Activated CD4-positive, alpha-beta memory T cell treated with anti-CD3 and anti-CD28 coated beads for 36 hours (primary cell): ENCODE measurements at regions not wholly inside any gene's neighbourhood (a gene's known extent, or its start where the extent isn't known, plus 50 kb on each side); places are given as distances from the start of the nearest gene placed in this dataset.
A peak's percentile ranks its signal among the peaks of the same experiment; 100 is the strongest.

Experiments used
- CTCF ChIA-PET: fragments of 350-600 bp; sonication (Branson Sonifier 250); formaldehyde crosslinking; loops from one replicate; lab custom pipeline; 2021; ENCODE audit warnings: antibody characterized with exemption, inconsistent platforms; lab: Charles Lee
- POLR2A ChIA-PET: fragments of 350-600 bp; sonication (Branson Sonifier 250); formaldehyde crosslinking; loops from one replicate; lab custom pipeline; 2021; ENCODE audit warnings: antibody characterized with exemption; lab: Charles Lee
- DNase-seq: peaks from one replicate; pipeline ENCODE4 v3.0.0-alpha.2; 2020
- H3K27ac Mint-ChIP-seq: one replicate; pipeline ENCODE4 v1.8.0; 2021; ENCODE audit warnings: mixed read lengths
- H3K27me3 Mint-ChIP-seq: one replicate; pipeline ENCODE4 v1.8.0; 2021; ENCODE audit warnings: mixed read lengths
- H3K36me3 Mint-ChIP-seq: one replicate; pipeline ENCODE4 v1.8.0; 2021; ENCODE audit warnings: mixed read lengths
- H3K4me1 Mint-ChIP-seq: one replicate; pipeline ENCODE4 v1.8.0; 2021; ENCODE audit warnings: low read depth, mixed read lengths
- H3K4me3 Mint-ChIP-seq: one replicate; pipeline ENCODE4 v1.8.0; 2021; ENCODE audit warnings: mild to moderate bottlenecking, mixed read lengths
- H3K9me3 Mint-ChIP-seq: one replicate; pipeline ENCODE4 v1.8.0; 2021; ENCODE audit warnings: mixed read lengths
- intact Hi-C: fragments of 100-400 bp; cut with micrococcal nuclease; formaldehyde crosslinking; loops from one replicate; pipeline ENCODE4 v1.15.1; 2023

DNA sequence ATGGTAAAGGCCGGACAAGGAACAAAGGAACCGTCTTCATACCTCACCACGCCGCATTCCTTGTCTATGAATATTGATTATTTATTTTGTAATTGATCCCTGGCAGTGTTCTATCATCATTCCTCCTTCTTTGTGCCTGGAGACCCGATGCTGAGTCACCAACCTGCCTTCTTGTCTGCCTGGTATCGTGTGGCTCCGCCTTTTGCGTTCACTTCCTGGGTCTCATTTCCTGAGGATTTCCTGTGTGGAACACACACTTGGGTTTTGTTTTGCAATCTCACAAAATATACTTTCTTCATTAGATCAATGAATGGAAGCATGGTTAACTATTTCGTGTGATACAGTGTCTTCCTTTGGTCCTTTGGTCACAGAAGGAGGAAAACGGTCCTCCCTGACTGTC is 95.5 kb upstream of the SNTG2 start:
- ChIA-PET CTCF (interaction anchor here (0.6 to 0.8 kb wide), 2 partner anchors 690 to 696 kb away, joined by 3 to 4 read pairs; no protein-coding TSS in a partner anchor), POLR2A (no interaction called here)
- Mint-ChIP-seq H3K36me3 (no peaks in the 10 kb centered on the region), H3K4me3 (peak overlapping the region; percentile 23), H3K27me3 (no peaks in the 10 kb centered on the region), H3K9me3 (no peaks in the 10 kb centered on the region), H3K4me1 (peaks cover 22% of the 10 kb centered on the region), H3K27ac (peak overlapping the region; percentile 36)
- intact Hi-C loops = loop anchor here (2.0 to 10.0 kb wide), 2 partner anchors 140 to 282 kb away; no protein-coding TSS in a partner anchor
- DNase-seq = peak; percentile 21

DNA sequence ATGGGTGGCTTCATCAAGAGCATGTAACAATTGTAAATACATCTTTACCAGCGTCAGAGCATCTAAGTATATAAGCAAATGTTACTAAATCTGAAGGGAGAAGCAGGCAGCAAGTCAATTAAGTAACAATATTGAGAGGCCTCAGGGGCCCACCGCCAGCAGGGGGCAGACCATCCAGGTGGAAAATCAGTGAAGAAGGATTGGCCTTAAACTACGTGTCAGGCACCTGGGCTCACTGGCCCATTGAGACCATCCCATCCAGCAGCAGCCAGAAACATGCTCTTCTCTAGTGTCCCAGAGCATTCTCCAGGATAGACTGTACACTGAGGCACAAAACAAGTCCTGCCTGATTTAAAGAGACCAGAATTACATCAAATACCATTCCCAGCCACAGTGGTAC is 96.2 kb upstream of the SNTG2 start:
- Mint-ChIP-seq H3K36me3 (no peaks in the 10 kb centered on the region), H3K27me3 (no peaks in the 10 kb centered on the region), H3K9me3 (no peaks in the 10 kb centered on the region), H3K4me1 (peaks cover 22% of the 10 kb centered on the region), H3K27ac (peak overlapping the region; percentile 43), H3K4me3 (no peak overlapping the region)
- intact Hi-C loops = loop anchor here (1.0 to 10.0 kb wide), 4 partner anchors 140 to 697 kb away; no protein-coding TSS in a partner anchor
- ChIA-PET CTCF (interaction anchor here (0.6 to 1.9 kb wide), 3 partner anchors 691 to 697 kb away, joined by 3 to 9 read pairs (median 4); no protein-coding TSS in a partner anchor), POLR2A (no interaction called here)
- peak; percentile 72 for DNase-seq

DNA sequence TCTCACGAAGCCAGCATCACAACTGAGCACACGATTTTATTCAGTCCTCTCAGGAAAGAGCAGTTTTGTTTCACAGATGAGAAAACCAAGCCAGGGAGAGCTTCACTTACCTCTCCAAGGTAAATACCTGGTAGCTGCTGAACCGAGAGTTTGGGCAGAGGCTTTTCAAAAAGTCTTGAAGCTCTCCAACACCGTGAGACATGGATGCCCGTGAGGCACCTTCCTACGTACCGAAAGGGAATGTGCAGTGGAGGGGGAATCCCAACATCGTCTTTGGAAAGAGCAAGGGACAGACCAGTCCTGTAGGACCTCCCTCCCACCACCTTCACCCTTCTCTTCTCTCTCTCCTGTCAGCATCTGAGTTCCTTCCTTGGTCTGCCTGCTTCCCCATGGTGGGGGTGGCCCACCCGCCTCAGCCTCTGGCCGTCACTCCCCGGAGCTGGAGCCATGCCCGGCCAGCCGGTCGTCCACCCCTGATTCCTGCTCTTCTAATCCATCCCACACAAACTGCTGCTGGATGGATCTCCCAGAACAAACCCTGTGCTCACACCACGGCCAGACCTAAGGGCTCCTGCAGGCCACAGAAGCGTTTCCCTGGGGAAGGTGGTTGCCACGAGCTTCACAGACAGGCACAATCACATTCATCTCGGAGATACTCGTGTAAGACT is 97.3 kb upstream of the SNTG2 start:
- no peak overlapping the region for H3K4me3 Mint-ChIP-seq
- H3K4me1 Mint-ChIP-seq = peaks cover 22% of the 10 kb centered on the region
- no peaks in the 10 kb centered on the region for H3K9me3 Mint-ChIP-seq
- ChIA-PET CTCF (interaction anchor here (1.0 to 1.9 kb wide), 4 partner anchors 691 to 733 kb away, joined by 3 to 9 read pairs (median 4); no protein-coding TSS in a partner anchor), POLR2A (no interaction called here)
- DNase-seq = no peak
- H3K27ac Mint-ChIP-seq = no peak overlapping the region
- H3K36me3 Mint-ChIP-seq = no peaks in the 10 kb centered on the region
- H3K27me3 Mint-ChIP-seq = no peaks in the 10 kb centered on the region
- intact Hi-C loops = loop anchor here (10.0 kb wide), 1 partner anchor 139 kb away; no protein-coding TSS in a partner anchor

DNA sequence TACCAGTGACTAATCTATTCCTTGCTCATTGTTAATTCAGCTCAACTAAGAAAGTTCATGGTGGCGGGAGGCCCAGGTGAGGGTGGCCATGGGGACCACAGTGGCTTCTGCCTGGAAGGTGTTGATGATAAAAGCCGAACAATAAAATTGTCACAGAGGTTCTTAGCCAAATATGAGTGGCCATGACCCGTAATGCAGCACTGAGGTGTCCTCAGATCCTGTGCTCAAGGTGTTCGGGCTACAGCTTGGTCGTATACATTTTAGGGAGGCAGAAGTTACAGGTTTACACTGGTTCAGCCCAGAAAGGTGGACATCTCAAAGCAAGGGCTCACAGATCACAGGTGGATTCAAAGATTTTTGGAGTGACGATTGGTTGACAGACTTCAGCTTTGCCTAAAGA is 98.5 kb upstream of the SNTG2 start:
- no peak overlapping the region for H3K27ac Mint-ChIP-seq
- no peak for DNase-seq
- peaks cover 22% of the 10 kb centered on the region for H3K4me1 Mint-ChIP-seq
- no peaks in the 10 kb centered on the region for H3K36me3 Mint-ChIP-seq
- intact Hi-C loops = loop anchor here (10.0 kb wide), 1 partner anchor 137 kb away; no protein-coding TSS in a partner anchor
- H3K9me3 Mint-ChIP-seq = no peaks in the 10 kb centered on the region
- CTCF ChIA-PET = interaction anchor here (1.2 kb wide), 1 partner anchor 693 kb away, joined by 3 read pairs; no protein-coding TSS in a partner anchor
- no peaks in the 10 kb centered on the region for H3K27me3 Mint-ChIP-seq
- POLR2A ChIA-PET = no interaction called here
- H3K4me3 Mint-ChIP-seq = no peak overlapping the region

DNA sequence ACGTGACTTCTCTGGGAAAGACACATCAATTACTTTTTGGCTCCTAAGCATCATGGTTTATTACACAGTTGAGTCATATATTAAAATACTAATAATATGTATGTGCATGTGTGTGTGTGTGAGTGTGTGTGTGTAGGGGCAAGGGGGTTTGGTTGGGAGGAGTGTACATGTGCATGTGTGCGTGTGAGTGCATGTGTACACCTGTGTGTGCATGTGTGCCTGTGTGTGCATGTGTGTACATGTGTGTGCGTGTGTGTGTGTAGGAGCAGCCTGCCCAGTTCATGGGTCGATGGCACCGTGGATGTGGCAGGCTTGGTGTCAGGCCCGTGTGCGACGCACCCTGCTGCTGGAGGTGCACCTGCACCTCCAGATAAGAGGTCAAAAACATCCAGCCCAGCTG is 99.0 kb upstream of the SNTG2 start:
- CTCF ChIA-PET = no interaction called here
- H3K27ac Mint-ChIP-seq = no peak overlapping the region
- no peaks in the 10 kb centered on the region for H3K9me3 Mint-ChIP-seq
- no peak for DNase-seq
- POLR2A ChIA-PET = no interaction called here
- intact Hi-C loops = loop anchor here (10.0 kb wide), 1 partner anchor 137 kb away; no protein-coding TSS in a partner anchor
- no peak overlapping the region for H3K4me3 Mint-ChIP-seq
- no peaks in the 10 kb centered on the region for H3K36me3 Mint-ChIP-seq
- peaks cover 22% of the 10 kb centered on the region for H3K4me1 Mint-ChIP-seq
- no peaks in the 10 kb centered on the region for H3K27me3 Mint-ChIP-seq

DNA sequence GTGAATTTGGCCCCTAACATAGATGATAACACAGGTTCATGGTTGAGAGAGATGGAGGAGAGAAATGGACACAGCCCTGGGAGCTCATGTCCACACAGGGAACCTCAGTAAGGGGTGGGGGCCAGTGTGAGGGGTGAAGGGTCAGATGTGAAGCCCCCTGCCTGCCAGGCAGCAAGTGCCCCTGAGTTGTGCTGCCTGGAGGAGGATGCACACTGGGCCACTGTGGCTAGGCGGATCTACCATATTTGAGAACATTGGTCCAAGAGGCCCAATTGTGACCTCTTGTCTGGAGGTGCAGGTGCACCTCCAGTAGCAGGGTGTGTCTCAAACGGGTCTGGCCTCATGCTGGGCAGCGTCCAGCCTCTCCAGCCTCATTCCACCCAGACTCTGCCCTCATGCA is 99.6 kb upstream of the SNTG2 start:
- ChIA-PET POLR2A (no interaction called here), CTCF (no interaction called here)
- Mint-ChIP-seq H3K9me3 (no peaks in the 10 kb centered on the region), H3K4me1 (peaks cover 19% of the 10 kb centered on the region), H3K27me3 (no peaks in the 10 kb centered on the region), H3K27ac (no peak overlapping the region), H3K36me3 (no peaks in the 10 kb centered on the region), H3K4me3 (no peak overlapping the region)
- DNase-seq = no peak
- intact Hi-C loops = loop anchor here (10.0 kb wide), 1 partner anchor 136 kb away; no protein-coding TSS in a partner anchor

DNA sequence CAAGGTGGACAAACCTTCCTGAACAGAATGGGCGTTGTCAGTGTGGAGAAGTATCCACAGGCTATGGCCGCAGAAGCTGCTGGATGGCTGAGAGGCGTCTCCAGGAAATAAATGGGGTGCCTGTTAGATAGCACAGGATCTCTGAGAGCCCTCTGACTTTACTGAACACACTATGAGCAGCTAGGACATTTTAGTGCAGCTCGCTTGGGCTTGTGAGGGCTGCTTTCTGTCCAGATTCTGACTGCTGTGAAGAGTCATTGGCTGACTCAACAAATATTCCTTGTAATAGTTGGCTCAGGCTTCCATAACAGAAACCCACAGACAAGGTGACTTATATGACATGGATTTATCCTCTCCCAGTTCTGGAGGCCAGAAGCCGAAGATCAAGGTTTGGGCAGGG is 100.2 kb upstream of the SNTG2 start:
- Mint-ChIP-seq H3K27me3 (no peaks in the 10 kb centered on the region), H3K27ac (no peak overlapping the region), H3K9me3 (no peaks in the 10 kb centered on the region), H3K4me3 (no peak overlapping the region), H3K36me3 (no peaks in the 10 kb centered on the region), H3K4me1 (peaks cover 14% of the 10 kb centered on the region)
- no peak for DNase-seq
- ChIA-PET CTCF (no interaction called here), POLR2A (no interaction called here)
- intact Hi-C loops = loop anchor here (10.0 kb wide), 1 partner anchor 136 kb away; no protein-coding TSS in a partner anchor

DNA sequence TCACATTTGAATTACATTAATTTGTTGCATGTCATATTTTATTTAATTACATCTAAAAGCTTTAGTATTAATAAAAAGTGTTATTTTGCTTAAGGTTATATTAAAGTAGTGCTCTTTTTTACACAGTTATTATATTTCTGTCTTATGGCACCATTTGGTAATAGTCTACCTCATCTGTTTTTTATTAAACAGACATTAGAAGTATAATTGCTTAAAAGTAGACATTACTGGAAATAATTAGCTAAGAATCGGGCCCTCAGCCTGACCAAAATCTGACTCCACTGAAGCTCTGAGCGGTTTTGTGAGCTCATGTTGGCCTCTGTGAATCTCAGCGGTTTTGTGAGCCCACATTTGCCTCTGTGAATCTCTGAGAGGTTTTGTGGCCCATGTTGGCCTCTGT is 102.5 kb upstream of the SNTG2 start:
- H3K4me3 Mint-ChIP-seq = no peak overlapping the region
- ChIA-PET CTCF (interaction anchor here (1.2 kb wide), 1 partner anchor 293 kb away, joined by 5 read pairs; no protein-coding TSS in a partner anchor), POLR2A (no interaction called here)
- no peaks in the 10 kb centered on the region for H3K9me3 Mint-ChIP-seq
- H3K36me3 Mint-ChIP-seq = no peaks in the 10 kb centered on the region
- intact Hi-C loops = no loop called here
- H3K27me3 Mint-ChIP-seq = peaks cover 8% of the 10 kb centered on the region
- DNase-seq = no peak
- H3K4me1 Mint-ChIP-seq = no peaks in the 10 kb centered on the region
- no peak overlapping the region for H3K27ac Mint-ChIP-seq

DNA sequence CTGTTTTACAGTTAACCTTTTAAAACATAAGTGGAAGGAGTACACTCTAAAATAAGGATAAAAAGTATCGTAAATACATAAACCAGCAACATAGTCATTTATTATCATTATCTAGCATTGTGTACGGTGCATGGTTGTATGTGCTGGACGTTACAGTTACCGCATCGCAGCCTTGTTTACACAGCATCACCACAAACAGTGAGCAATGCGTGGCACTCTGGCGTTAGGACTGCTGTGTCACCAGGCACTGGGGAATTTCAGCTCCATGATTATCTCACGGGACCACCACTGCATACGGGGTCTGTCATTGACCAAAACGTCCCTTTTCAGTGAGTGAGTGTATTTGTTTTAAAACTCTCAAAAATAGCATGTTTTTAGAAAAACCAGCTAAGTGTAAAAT is 103.0 kb upstream of the SNTG2 start:
- DNase-seq = no peak
- Mint-ChIP-seq H3K9me3 (no peaks in the 10 kb centered on the region), H3K27me3 (peaks cover 8% of the 10 kb centered on the region), H3K27ac (no peak overlapping the region), H3K36me3 (no peaks in the 10 kb centered on the region), H3K4me1 (no peaks in the 10 kb centered on the region), H3K4me3 (no peak overlapping the region)
- POLR2A ChIA-PET = no interaction called here
- intact Hi-C loops = no loop called here
- CTCF ChIA-PET = no interaction called here

DNA sequence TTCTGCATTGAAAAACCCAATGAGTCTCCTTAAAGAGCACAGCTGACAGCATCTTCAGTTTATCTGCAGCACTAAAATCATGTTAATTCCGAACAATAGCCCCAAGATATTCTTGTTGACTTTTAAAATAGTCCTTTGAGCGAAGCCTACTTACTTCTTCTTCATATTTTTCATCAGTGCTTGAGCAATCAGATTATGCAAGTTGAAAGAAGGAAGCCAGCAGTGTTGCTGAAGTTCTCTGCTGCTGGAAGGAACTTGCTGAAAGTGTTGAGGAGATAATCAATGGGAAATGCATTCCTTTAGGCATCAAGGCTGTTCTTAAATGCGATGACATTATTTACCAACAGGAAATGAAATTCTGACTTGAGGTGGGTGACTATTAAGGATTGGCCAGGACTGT is 105.9 kb upstream of the SNTG2 start:
- Mint-ChIP-seq H3K36me3 (no peaks in the 10 kb centered on the region), H3K27ac (no peak overlapping the region), H3K27me3 (peaks cover 19% of the 10 kb centered on the region), H3K4me3 (no peak overlapping the region), H3K4me1 (no peaks in the 10 kb centered on the region), H3K9me3 (no peaks in the 10 kb centered on the region)
- CTCF ChIA-PET = no interaction called here
- intact Hi-C loops = no loop called here
- no peak for DNase-seq
- POLR2A ChIA-PET = no interaction called here

DNA sequence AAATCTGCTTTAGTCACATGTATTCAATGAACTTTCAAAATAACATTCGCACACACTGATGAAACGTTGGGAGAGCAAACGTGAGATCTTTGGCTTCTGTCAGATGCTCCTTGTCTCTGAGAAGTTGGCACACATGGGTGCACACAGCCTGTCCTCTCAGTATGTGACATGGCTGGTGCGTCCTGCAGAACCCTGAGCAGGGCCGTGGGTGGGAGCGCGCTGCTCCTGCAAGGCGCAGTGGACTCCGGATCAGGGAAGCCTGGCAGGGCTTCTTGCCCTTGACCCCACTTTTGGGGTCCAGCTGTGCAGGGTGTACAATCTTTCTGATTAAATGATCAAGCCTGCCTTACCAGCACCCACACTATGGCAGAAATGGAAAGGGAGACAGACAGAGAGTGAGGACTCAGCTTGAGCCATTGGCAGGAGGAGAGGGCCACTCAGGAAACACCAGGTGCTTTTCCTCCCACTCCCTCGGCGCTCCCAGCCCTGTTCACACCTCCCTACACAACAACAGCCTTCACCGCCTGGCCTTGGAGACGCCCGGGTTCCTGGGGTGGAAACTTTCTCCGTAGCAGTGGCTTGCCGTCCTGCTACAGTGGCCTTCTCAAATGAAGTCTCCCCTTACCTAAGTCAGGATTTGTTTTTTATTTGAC is 108.4 kb upstream of the SNTG2 start:
- Mint-ChIP-seq H3K27me3 (peaks cover 33% of the 10 kb centered on the region), H3K4me1 (no peaks in the 10 kb centered on the region), H3K9me3 (no peaks in the 10 kb centered on the region), H3K4me3 (no peak overlapping the region), H3K36me3 (no peaks in the 10 kb centered on the region), H3K27ac (no peak overlapping the region)
- DNase-seq = no peak
- ChIA-PET POLR2A (no interaction called here), CTCF (no interaction called here)
- intact Hi-C loops = no loop called here

DNA sequence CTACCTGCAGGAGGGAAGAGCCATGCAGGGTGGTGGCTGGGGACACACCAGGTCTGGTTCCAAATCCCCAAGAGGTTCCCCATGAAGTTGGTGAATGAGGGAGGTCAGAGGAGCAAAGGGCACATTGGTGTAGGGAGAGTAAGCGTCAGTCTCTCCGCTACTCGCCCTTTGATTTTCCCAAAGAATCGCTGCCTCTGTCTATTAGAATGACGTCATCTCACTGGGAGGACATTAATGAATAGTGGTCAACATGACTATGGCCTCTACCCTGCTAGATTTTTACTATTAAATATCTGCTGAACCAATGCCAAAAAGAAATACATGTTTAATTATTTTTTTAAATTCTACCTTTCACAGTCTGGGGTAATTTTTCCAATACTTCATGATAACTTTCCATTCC is 109.6 kb upstream of the SNTG2 start:
- H3K27me3 Mint-ChIP-seq = peaks cover 33% of the 10 kb centered on the region
- H3K4me3 Mint-ChIP-seq = no peak overlapping the region
- H3K27ac Mint-ChIP-seq = no peak overlapping the region
- no peaks in the 10 kb centered on the region for H3K9me3 Mint-ChIP-seq
- ChIA-PET CTCF (no interaction called here), POLR2A (no interaction called here)
- DNase-seq = no peak
- H3K36me3 Mint-ChIP-seq = no peaks in the 10 kb centered on the region
- H3K4me1 Mint-ChIP-seq = no peaks in the 10 kb centered on the region
- intact Hi-C loops = no loop called here
